Adrenal gland (tissue), 5 donors: ENCODE measurements at regions not wholly inside any gene's neighbourhood (a gene's known extent, or its start where the extent isn't known, plus 50 kb on each side); places are given as distances from the start of the nearest gene placed in this dataset.

ENCODE experiments used
- CTCF ChIP-seq, 6 experiments: fragments of 450-650 bp in 4 of 6; fragments of 200-600 bp in 2 of 6; sonication (generic) in 1 of 6; IDR thresholded peaks; 1 replicate in 5 of 6; 2 replicates in 1 of 6; pipeline versions ENCODE4 v1.5.1 to v1.8.0; 2016 to 2021; ENCODE audit warnings: antibody characterized with exemption in 6 of 6, mild to moderate bottlenecking in 2 of 6, moderate library complexity in 1 of 6
- POLR2A ChIP-seq, 2 donors: fragments of 450-650 bp; IDR thresholded peaks; one replicate each; pipeline ENCODE4 v1.6.1; 2017; ENCODE audit warnings: antibody characterized with exemption in 2 of 2, mild to moderate bottlenecking in 2 of 2, moderate library complexity in 1 of 2
- donor health status: DM: no; HTN: no; CAD: no.

- TF ChIP-seq CTCF (IDR thresholded peaks at IDR 0.05) (no peak), POLR2A (IDR thresholded peaks at IDR 0.05) (no peak)
These were observed 465.6 kb downstream of the SIPA1L2 start for GRCh38 chr1:232164078-232164963.
